ENCODE measurements at regions not wholly inside any gene's neighbourhood (a gene's known extent, or its start where the extent isn't known, plus 50 kb on each side); places are given as distances from the start of the nearest gene placed in this dataset.

- no peaks in the 10 kb centered on the region for H3K36me3 ChIP-seq (ENCODE audit: control insufficient read depth in 2 of 2, extremely low read depth in 1 of 2, insufficient read depth in 2 of 2, low read length in 2 of 2)
- no peak overlapping the region for H2AFZ ChIP-seq (ENCODE audit: control insufficient read depth, low read length)
- no peak overlapping the region for H3K4me3 ChIP-seq (ENCODE audit: control insufficient read depth in 2 of 3, extremely low read depth in 1 of 3, insufficient read depth in 2 of 3, low read depth in 1 of 3, low read length in 3 of 3)
- H3K79me2 ChIP-seq (ENCODE audit: control insufficient read depth, insufficient read depth, low read length): no peaks in the 10 kb centered on the region
- no peak overlapping the region for H3K9ac ChIP-seq (ENCODE audit: control insufficient read depth, extremely low read depth, insufficient read depth, low read length)
- DNase-seq (ENCODE audit: low read depth, low spot score) (no peak), FAIRE-seq (no peak)
- no peaks in the 10 kb centered on the region for H3K27me3 ChIP-seq (ENCODE audit: control insufficient read depth, extremely low read depth, insufficient read depth, low read length)
- no peaks in the 10 kb centered on the region for H3K9me3 ChIP-seq (ENCODE audit: control insufficient read depth, low read depth, low read length)
- H3K4me2 ChIP-seq (ENCODE audit: control insufficient read depth, extremely low read depth, insufficient read depth, low read depth, low read length): no peak overlapping the region
- H3K27ac ChIP-seq (ENCODE audit: control insufficient read depth, insufficient read depth, low read length): no peak overlapping the region
- TF ChIP-seq, protein P1, sequence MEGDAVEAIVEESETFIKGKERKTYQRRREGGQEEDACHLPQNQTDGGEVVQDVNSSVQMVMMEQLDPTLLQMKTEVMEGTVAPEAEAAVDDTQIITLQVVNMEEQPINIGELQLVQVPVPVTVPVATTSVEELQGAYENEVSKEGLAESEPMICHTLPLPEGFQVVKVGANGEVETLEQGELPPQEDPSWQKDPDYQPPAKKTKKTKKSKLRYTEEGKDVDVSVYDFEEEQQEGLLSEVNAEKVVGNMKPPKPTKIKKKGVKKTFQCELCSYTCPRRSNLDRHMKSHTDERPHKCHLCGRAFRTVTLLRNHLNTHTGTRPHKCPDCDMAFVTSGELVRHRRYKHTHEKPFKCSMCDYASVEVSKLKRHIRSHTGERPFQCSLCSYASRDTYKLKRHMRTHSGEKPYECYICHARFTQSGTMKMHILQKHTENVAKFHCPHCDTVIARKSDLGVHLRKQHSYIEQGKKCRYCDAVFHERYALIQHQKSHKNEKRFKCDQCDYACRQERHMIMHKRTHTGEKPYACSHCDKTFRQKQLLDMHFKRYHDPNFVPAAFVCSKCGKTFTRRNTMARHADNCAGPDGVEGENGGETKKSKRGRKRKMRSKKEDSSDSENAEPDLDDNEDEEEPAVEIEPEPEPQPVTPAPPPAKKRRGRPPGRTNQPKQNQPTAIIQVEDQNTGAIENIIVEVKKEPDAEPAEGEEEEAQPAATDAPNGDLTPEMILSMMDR (optimal IDR thresholded peaks at IDR 0.05 in 1 of 3, IDR thresholded peaks at IDR 0.05 in 1 of 3, conservative IDR thresholded peaks at IDR 0.05 in 1 of 3; ENCODE audit: extremely low read depth in 1 of 3, insufficient read depth in 2 of 3, low read length in 3 of 3): no peak
- no peak for TF ChIP-seq EZH2 (IDR thresholded peaks at IDR 0.05; ENCODE audit: low read length)
- no peaks in the 10 kb centered on the region for H4K20me1 ChIP-seq (ENCODE audit: control insufficient read depth, extremely low read depth, insufficient read depth, low read length)
- no peaks in the 10 kb centered on the region for H3K9me1 ChIP-seq (ENCODE audit: control insufficient read depth, extremely low read depth, insufficient read depth, low read length)
- H3K4me1 ChIP-seq (ENCODE audit: control insufficient read depth, extremely low read depth, insufficient read depth, low read length): peaks cover 35% of the 10 kb centered on the region
- dilution Hi-C loops (cut with MboI; ENCODE audit: extremely low pct_ligation_motif_present, low sequenced_read_pairs): no loop called here
Measured at GRCh38 chr18:45337477-45337876, 277.8 kb upstream of the SLC14A2 start.

DNA sequence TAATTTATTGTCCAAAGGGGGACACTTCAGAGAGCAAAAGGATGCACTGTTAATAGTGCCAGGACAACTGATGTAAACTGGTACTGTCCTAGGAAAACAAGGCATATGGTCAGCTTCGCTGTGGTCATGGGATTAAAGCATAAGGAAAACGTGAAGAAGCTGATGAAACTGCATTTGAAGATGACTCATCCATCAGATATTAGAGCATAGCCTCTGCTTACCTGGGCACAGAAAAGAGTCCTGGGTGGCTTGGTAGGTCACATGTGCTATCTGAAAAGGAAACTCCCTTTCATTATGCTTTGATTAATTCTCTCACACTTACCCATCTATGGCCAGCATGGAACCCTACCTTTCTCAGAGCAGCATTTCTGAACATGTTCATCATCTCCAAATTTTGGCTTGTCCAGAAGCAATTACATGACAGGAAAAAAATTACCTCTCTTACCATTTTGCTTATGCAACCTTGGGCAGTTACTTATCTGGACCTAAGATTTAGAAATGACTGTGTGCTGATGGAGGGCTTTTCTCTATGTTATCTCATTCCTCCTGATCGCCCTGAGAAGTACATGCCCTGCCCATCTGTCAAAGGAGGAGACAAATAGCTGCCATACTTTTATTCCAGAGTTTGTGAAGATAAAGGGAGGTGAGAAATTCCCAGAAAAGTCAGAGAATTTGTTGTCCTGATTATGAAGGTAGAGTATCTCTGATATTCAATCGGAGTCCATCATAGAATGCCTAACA, 275.3 kb upstream of the SLC14A2 start:
- H3K27ac ChIP-seq (ENCODE audit: control insufficient read depth, insufficient read depth, low read length): no peak overlapping the region

More for the DNA sequence above, 275.3 kb upstream of the SLC14A2 start:
- DNase-seq (ENCODE audit: low read depth, low spot score): no peak
- H4K20me1 ChIP-seq (ENCODE audit: control insufficient read depth, extremely low read depth, insufficient read depth, low read length): no peaks in the 10 kb centered on the region
- FAIRE-seq: peak; percentile 84
- H2AFZ ChIP-seq (ENCODE audit: control insufficient read depth, low read length): no peak overlapping the region
- H3K9me3 ChIP-seq (ENCODE audit: control insufficient read depth, low read depth, low read length): no peaks in the 10 kb centered on the region
- H3K36me3 ChIP-seq (ENCODE audit: control insufficient read depth in 2 of 2, extremely low read depth in 1 of 2, insufficient read depth in 2 of 2, low read length in 2 of 2): no peaks in the 10 kb centered on the region
- no peak overlapping the region for H3K9ac ChIP-seq (ENCODE audit: control insufficient read depth, extremely low read depth, insufficient read depth, low read length)
- no peaks in the 10 kb centered on the region for H3K9me1 ChIP-seq (ENCODE audit: control insufficient read depth, extremely low read depth, insufficient read depth, low read length)
- H3K27me3 ChIP-seq (ENCODE audit: control insufficient read depth, extremely low read depth, insufficient read depth, low read length): no peaks in the 10 kb centered on the region
- H3K4me3 ChIP-seq (ENCODE audit: control insufficient read depth in 2 of 3, extremely low read depth in 1 of 3, insufficient read depth in 2 of 3, low read depth in 1 of 3, low read length in 3 of 3): no peak overlapping the region
- dilution Hi-C loops (cut with MboI; ENCODE audit: extremely low pct_ligation_motif_present, low sequenced_read_pairs): no loop called here
- peaks cover 31% of the 10 kb centered on the region for H3K4me1 ChIP-seq (ENCODE audit: control insufficient read depth, extremely low read depth, insufficient read depth, low read length)
- TF ChIP-seq, protein P1 (optimal IDR thresholded peaks at IDR 0.05 in 1 of 3, IDR thresholded peaks at IDR 0.05 in 1 of 3, conservative IDR thresholded peaks at IDR 0.05 in 1 of 3; ENCODE audit: extremely low read depth in 1 of 3, insufficient read depth in 2 of 3, low read length in 3 of 3): no peak
- TF ChIP-seq EZH2 (IDR thresholded peaks at IDR 0.05; ENCODE audit: low read length): no peak
- H3K4me2 ChIP-seq (ENCODE audit: control insufficient read depth, extremely low read depth, insufficient read depth, low read depth, low read length): no peak overlapping the region
- no peaks in the 10 kb centered on the region for H3K79me2 ChIP-seq (ENCODE audit: control insufficient read depth, insufficient read depth, low read length)
